Heart left ventricle (tissue), 16 donors: ENCODE measurements at regions not wholly inside any gene's neighbourhood (a gene's known extent, or its start where the extent isn't known, plus 50 kb on each side); places are given as distances from the start of the nearest gene placed in this dataset.

Source experiments
- ATAC-seq, 4 donors: fragments of 200-7000 bp; cut with Tn5 transposase; one replicate each; pipeline ENCODE4 v1.9.1; 2020 to 2022; ENCODE audit warnings: moderate library complexity in 4 of 4, mild to moderate bottlenecking in 3 of 4, moderate number of reproducible peaks in 1 of 4
- DNase-seq, 5 donors: peaks; one replicate each; pipeline ENCODE4 v3.0.0-alpha.2; 2020
- H3K27ac ChIP-seq, 12 donors: fragments of 200-600 bp; sonication (generic) in 4 of 12; one replicate each; pipeline versions ENCODE4 v1.5.0 to v1.8.0; 2016 to 2022; ENCODE audit warnings: mild to moderate bottlenecking in 2 of 12
- H3K27me3 ChIP-seq, 9 donors: fragments of 200-600 bp; sonication (generic) in 2 of 9; one replicate each; pipeline versions ENCODE4 v1.5.1 to v1.8.0; 2016 to 2022; ENCODE audit warnings: mild to moderate bottlenecking in 3 of 9
- H3K36me3 ChIP-seq, 9 donors: fragments of 200-600 bp; sonication (generic) in 2 of 9; one replicate each; pipeline versions ENCODE4 v1.5.0 to v1.8.0; 2018 to 2022; ENCODE audit warnings: mild to moderate bottlenecking in 2 of 9
- H3K4me1 ChIP-seq, 12 donors: fragments of 200-600 bp; sonication (generic) in 4 of 12; one replicate each; pipeline versions ENCODE4 v1.5.0 to v1.8.0; 2016 to 2022; ENCODE audit warnings: mild to moderate bottlenecking in 3 of 12
- H3K4me3 ChIP-seq, 12 donors: fragments of 200-600 bp; sonication (generic) in 4 of 12; one replicate each; pipeline versions ENCODE4 v1.5.0 to v1.8.0; 2017 to 2022; ENCODE audit warnings: mild to moderate bottlenecking in 9 of 12, moderate library complexity in 4 of 12
- H3K9me3 ChIP-seq, 12 donors: fragments of 200-600 bp; sonication (generic) in 4 of 12; one replicate each; pipeline versions ENCODE4 v1.5.0 to v1.8.0; 2016 to 2022; ENCODE audit warnings: mild to moderate bottlenecking in 1 of 12
- CTCF ChIP-seq, 12 donors: fragments of 200-600 bp; sonication (generic) in 4 of 12; IDR thresholded peaks; one replicate each; pipeline versions ENCODE4 v1.5.0 to v1.8.0; 2018 to 2022; ENCODE audit warnings: antibody characterized with exemption in 12 of 12, mild to moderate bottlenecking in 5 of 12
- POLR2A ChIP-seq, 2 donors: fragments of 450-650 bp; IDR thresholded peaks; one replicate each; pipeline ENCODE4 v1.6.1; 2017; ENCODE audit warnings: antibody characterized with exemption in 2 of 2, mild to moderate bottlenecking in 2 of 2, moderate library complexity in 2 of 2
- WGBS, 4 donors: extraction: QIAGEN DNeasy Blood & Tissue Kit in 2 of 4; methylation state at CpG; one replicate each; pipeline versions ENCODE4 v1.1.5 to v1.1.7; 2013 to 2018; 5-methylcytosine and 5-hydroxymethylcytosine counted together
- intact Hi-C, 10 donors: fragments of 100-400 bp; cut with DNase I; formaldehyde crosslinking; loops; one replicate each; pipeline versions ENCODE4 v1.11.1 to v1.14.2; 2022
- donor health status: ischemic (EF 13 %, LVEDD 7.1; RV severe dilation, severe dysfunction).
- donor health status: healthy with polysubstance abuse.
- donor health status: DM: no; HTN: yes; CAD: no.
- donor health status: DM: no; HTN: no; CAD: no.
- donor health status: ischemic (EF 25% LVEDD 6.9; RV normal size, moderate dysfunction).
- donor health status: ischemic (EF 25% LVEDD 5.7; RV mildly dilated, moderate dysfunction).
- donor health status: healthy.
- donor health status: DM: yes; HTN: yes; CAD: no.
- donor health status: ischemic (EF 35%, LVEDD 5.7; RV mildly dilated, moderate dysfunction).
- donor health status: nonischemic (EF 11% LVEDD 7.7; RV severe dilation, severe dysfunction).
- donor health status: DM: yes; HTN: yes; CAD: no.
- donor health status: PGD.
- donor health status: ischemic (EF 29% LVEDD 5.4; RV normal size, mild dysfunction).
- donor health status: nonischemic (EF 23%, LVEDD 6.1; RV moderate dilation, normal function).

GRCh38 chr4:104630272-104630671 is 135.6 kb upstream of the CXXC4 start:
- ATAC-seq (no peak), DNase-seq (no peak)
- intact Hi-C loops, result no loop called here
- Histone ChIP-seq H3K27me3 (no peaks in the 10 kb centered on the region), H3K4me3 (no peak overlapping the region), H3K9me3 (no peaks in the 10 kb centered on the region), H3K27ac (no peak overlapping the region), H3K4me1 (no peaks in the 10 kb centered on the region), H3K36me3 (no peaks in the 10 kb centered on the region)
- 62 to 76% (median 71%) methylated on average over 1 of the region's 1 CpG for WGBS, 4 donors
- TF ChIP-seq CTCF (IDR thresholded peaks at IDR 0.05) (no peak), POLR2A (IDR thresholded peaks at IDR 0.05) (no peak)

GRCh38 chr4:104631000-104631399 is 136.3 kb upstream of the CXXC4 start:
- no peaks in the 10 kb centered on the region for H3K4me1 ChIP-seq

GRCh38 chr4:104641418-104641817 is 146.7 kb upstream of the CXXC4 start:
- no peaks in the 10 kb centered on the region for H3K9me3 ChIP-seq
- DNase-seq (no peak), ATAC-seq (no peak)
- H3K4me3 ChIP-seq, result no peak overlapping the region
- WGBS, 4 donors, result 63 to 69% (median 65%) methylated on average over 3 of the region's 3 CpGs
- intact Hi-C loops, result no loop called here
- no peak for TF ChIP-seq POLR2A (IDR thresholded peaks at IDR 0.05)
- TF ChIP-seq CTCF (IDR thresholded peaks at IDR 0.05), result no peak
- no peaks in the 10 kb centered on the region for H3K4me1 ChIP-seq
- no peaks in the 10 kb centered on the region for H3K36me3 ChIP-seq
- H3K27me3 ChIP-seq, result no peaks in the 10 kb centered on the region
- no peak overlapping the region for H3K27ac ChIP-seq

More at GRCh38 chr4:104631000-104631399, 136.3 kb upstream of the CXXC4 start:
- DNase-seq (no peak), ATAC-seq (no peak)
- Histone ChIP-seq H3K4me3 (no peak overlapping the region), H3K36me3 (no peaks in the 10 kb centered on the region), H3K9me3 (no peaks in the 10 kb centered on the region), H3K27ac (no peak overlapping the region), H3K27me3 (no peaks in the 10 kb centered on the region)
- intact Hi-C loops, result no loop called here
- TF ChIP-seq CTCF (IDR thresholded peaks at IDR 0.05), result no peak
- TF ChIP-seq POLR2A (IDR thresholded peaks at IDR 0.05), result no peak
- 90 to 99% (median 96%) methylated on average over 1 of the region's 1 CpG for WGBS, 4 donors

GRCh38 chr4:104642521-104642920 is 147.8 kb upstream of the CXXC4 start:
- ATAC-seq (no peak), DNase-seq (no peak)
- no peak overlapping the region for H3K27ac ChIP-seq
- H3K9me3 ChIP-seq, result no peaks in the 10 kb centered on the region
- no peaks in the 10 kb centered on the region for H3K4me1 ChIP-seq
- no peak overlapping the region for H3K4me3 ChIP-seq
- no peak for TF ChIP-seq CTCF (IDR thresholded peaks at IDR 0.05)
- TF ChIP-seq POLR2A (IDR thresholded peaks at IDR 0.05), result no peak
- no peaks in the 10 kb centered on the region for H3K36me3 ChIP-seq
- WGBS, 4 donors, result 61 to 69% (median 63%) methylated on average over 3 of the region's 3 CpGs
- intact Hi-C loops, result no loop called here
- H3K27me3 ChIP-seq, result no peaks in the 10 kb centered on the region
